ENCODE measurements at regions not wholly inside any gene's neighbourhood (a gene's known extent, or its start where the extent isn't known, plus 50 kb on each side); places are given as distances from the start of the nearest gene placed in this dataset.
A peak's percentile ranks its signal among the peaks of the same experiment; 100 is the strongest.

DNA sequence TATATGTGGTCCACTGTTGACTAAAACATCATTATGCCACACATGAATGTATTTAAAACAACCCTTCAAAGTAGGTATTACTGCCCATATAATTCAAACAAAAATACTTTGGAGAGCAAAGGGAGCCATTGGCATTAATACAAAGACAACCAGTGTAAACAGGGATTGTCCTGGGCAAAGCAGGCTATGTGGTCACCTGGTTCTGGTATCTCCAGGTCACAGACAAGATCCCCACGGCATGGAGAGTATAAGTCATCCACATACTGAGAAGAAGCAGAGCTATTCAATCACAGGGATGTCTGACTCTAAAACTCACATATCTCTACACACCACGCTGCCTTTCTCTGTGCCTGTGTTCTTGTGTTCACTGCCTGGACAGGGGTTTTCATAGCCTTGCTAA lies 81.4 kb upstream of the BZW1 start:
- no peaks in the 10 kb centered on the region for H3K9me3 ChIP-seq (ENCODE audit: control insufficient read depth in 4 of 4, low read length in 3 of 4)
- H3K27me3 ChIP-seq (ENCODE audit: control insufficient read depth in 4 of 4, insufficient read depth in 4 of 4, low read length in 3 of 4), result no peaks in the 10 kb centered on the region
- no peak overlapping the region for H3K9ac ChIP-seq (ENCODE audit: low read depth in 1 of 2, low read length in 2 of 2)
- DNase-seq (ENCODE audit: low spot score), result no peak
- no peak overlapping the region for H3K4me3 ChIP-seq (ENCODE audit: low read depth in 1 of 3, low read length in 3 of 3)
- TF ChIP-seq RXRA (IDR thresholded peaks at IDR 0.05) (peak in 1 of 2 donors; percentile 14), JUND (IDR thresholded peaks at IDR 0.05) (peak in 1 of 2 donors; percentile 51), NR2F2 (IDR thresholded peaks at IDR 0.05) (no peak), GABPA (IDR thresholded peaks at IDR 0.05 in 1 of 2, conservative IDR thresholded peaks at IDR 0.05 in 1 of 2) (no peak), HNF4A (conservative IDR thresholded peaks at IDR 0.05) (peak in 1 of 2 donors; percentile 15), YY1 (IDR thresholded peaks at IDR 0.05) (no peak), FOXA2 (IDR thresholded peaks at IDR 0.05) (peak; percentile 42)
- TF ChIP-seq, protein P1, sequence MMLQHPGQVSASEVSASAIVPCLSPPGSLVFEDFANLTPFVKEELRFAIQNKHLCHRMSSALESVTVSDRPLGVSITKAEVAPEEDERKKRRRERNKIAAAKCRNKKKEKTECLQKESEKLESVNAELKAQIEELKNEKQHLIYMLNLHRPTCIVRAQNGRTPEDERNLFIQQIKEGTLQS (IDR thresholded peaks at IDR 0.05), result no peak
- TF ChIP-seq, protein P2, sequence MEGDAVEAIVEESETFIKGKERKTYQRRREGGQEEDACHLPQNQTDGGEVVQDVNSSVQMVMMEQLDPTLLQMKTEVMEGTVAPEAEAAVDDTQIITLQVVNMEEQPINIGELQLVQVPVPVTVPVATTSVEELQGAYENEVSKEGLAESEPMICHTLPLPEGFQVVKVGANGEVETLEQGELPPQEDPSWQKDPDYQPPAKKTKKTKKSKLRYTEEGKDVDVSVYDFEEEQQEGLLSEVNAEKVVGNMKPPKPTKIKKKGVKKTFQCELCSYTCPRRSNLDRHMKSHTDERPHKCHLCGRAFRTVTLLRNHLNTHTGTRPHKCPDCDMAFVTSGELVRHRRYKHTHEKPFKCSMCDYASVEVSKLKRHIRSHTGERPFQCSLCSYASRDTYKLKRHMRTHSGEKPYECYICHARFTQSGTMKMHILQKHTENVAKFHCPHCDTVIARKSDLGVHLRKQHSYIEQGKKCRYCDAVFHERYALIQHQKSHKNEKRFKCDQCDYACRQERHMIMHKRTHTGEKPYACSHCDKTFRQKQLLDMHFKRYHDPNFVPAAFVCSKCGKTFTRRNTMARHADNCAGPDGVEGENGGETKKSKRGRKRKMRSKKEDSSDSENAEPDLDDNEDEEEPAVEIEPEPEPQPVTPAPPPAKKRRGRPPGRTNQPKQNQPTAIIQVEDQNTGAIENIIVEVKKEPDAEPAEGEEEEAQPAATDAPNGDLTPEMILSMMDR (IDR thresholded peaks at IDR 0.05; ENCODE audit: low read depth, low read length, missing input control), result no peak
- no peak overlapping the region for H3K27ac ChIP-seq (ENCODE audit: low read depth in 1 of 2, low read length in 2 of 2)
- WGBS, result 59% methylated on average over 2 of the region's 2 CpGs
- H3K36me3 ChIP-seq (ENCODE audit: control insufficient read depth in 4 of 4, insufficient read depth in 3 of 4, low read depth in 1 of 4, low read length in 3 of 4), result no peaks in the 10 kb centered on the region
- peaks cover 0 to 15% (median 8%) of the 10 kb centered on the region in 4 donors for H3K4me1 ChIP-seq (ENCODE audit: control insufficient read depth in 4 of 4, insufficient read depth in 4 of 4, low read length in 3 of 4)

DNA sequence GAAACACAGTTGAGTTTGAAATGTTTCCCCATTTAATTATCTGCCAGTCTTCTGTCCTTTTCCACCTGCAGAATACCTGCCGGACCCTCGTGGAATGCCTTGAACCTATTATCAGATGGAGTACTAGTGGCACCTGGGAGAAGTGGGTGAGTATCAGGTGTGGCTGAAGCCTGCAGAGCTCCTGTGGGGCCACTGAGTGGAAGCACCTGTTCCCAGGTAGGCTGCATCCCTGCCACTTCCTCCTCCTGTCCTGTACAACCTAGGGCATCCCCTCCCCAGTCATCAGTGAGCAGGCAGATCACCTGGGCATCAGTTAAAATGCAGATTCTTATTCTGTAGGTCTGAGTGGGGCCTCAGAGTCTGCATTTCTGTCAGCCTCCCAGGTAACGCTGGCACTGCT lies 80.8 kb upstream of the BZW1 start:
- H3K9ac ChIP-seq (ENCODE audit: low read depth in 1 of 2, low read length in 2 of 2), result no peak overlapping the region
- TF ChIP-seq RXRA (IDR thresholded peaks at IDR 0.05) (no peak), JUND (IDR thresholded peaks at IDR 0.05) (no peak), RAD21 (IDR thresholded peaks at IDR 0.05) (no peak), HNF4A (conservative IDR thresholded peaks at IDR 0.05) (no peak), HNF4G (IDR thresholded peaks at IDR 0.05) (no peak), SP1 (IDR thresholded peaks at IDR 0.05) (no peak), FOXA1 (IDR thresholded peaks at IDR 0.05) (no peak), TAF1 (conservative IDR thresholded peaks at IDR 0.05) (no peak)
- TF ChIP-seq, protein P3, sequence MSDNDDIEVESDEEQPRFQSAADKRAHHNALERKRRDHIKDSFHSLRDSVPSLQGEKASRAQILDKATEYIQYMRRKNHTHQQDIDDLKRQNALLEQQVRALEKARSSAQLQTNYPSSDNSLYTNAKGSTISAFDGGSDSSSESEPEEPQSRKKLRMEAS (IDR thresholded peaks at IDR 0.05), result no peak
- peaks cover 0 to 15% (median 8%) of the 10 kb centered on the region in 4 donors for H3K4me1 ChIP-seq (ENCODE audit: control insufficient read depth in 4 of 4, insufficient read depth in 4 of 4, low read length in 3 of 4)
- H3K27me3 ChIP-seq (ENCODE audit: control insufficient read depth in 4 of 4, insufficient read depth in 4 of 4, low read length in 3 of 4), result no peaks in the 10 kb centered on the region
- no peak overlapping the region for H3K27ac ChIP-seq (ENCODE audit: low read depth in 1 of 2, low read length in 2 of 2)
- no peaks in the 10 kb centered on the region for H3K36me3 ChIP-seq (ENCODE audit: control insufficient read depth in 4 of 4, insufficient read depth in 3 of 4, low read depth in 1 of 4, low read length in 3 of 4)
- H3K9me3 ChIP-seq (ENCODE audit: control insufficient read depth in 4 of 4, low read length in 3 of 4), result no peaks in the 10 kb centered on the region
- no peak for DNase-seq (ENCODE audit: low spot score)
- H3K4me3 ChIP-seq (ENCODE audit: low read depth in 1 of 3, low read length in 3 of 3), result no peak overlapping the region
- WGBS, result 95% methylated on average over 3 of the region's 3 CpGs

DNA sequence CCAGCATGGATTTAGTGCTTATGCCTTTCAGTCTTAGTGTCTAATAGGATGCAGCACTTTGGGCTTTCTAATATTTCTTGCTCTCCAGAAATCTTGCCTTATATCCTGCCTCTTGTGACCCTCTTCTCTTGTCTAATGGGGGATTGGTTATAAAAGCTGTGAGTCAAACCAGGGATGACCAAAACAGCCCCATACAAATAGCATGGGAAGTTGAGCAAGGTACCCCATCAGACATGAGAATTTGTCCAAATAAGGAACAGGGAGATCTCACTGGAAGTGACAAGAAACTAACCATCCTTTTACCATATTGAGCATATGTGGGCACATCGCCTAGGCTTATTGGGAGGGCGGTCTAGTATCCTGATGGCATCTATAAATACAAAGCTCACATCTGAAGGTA lies 78.8 kb upstream of the BZW1 start:
- H3K27me3 ChIP-seq (ENCODE audit: control insufficient read depth in 4 of 4, insufficient read depth in 4 of 4, low read length in 3 of 4), result no peaks in the 10 kb centered on the region
- DNase-seq (ENCODE audit: low spot score), result no peak
- no peaks in the 10 kb centered on the region for H3K36me3 ChIP-seq (ENCODE audit: control insufficient read depth in 4 of 4, insufficient read depth in 3 of 4, low read depth in 1 of 4, low read length in 3 of 4)
- no peak overlapping the region for H3K4me3 ChIP-seq (ENCODE audit: low read depth in 1 of 3, low read length in 3 of 3)
- no peak overlapping the region for H3K27ac ChIP-seq (ENCODE audit: low read depth in 1 of 2, low read length in 2 of 2)
- peaks cover 0 to 15% (median 8%) of the 10 kb centered on the region in 4 donors for H3K4me1 ChIP-seq (ENCODE audit: control insufficient read depth in 4 of 4, insufficient read depth in 4 of 4, low read length in 3 of 4)
- WGBS, result 98% methylated on average over 2 of the region's 2 CpGs
- H3K9ac ChIP-seq (ENCODE audit: low read depth in 1 of 2, low read length in 2 of 2), result no peak overlapping the region
- H3K9me3 ChIP-seq (ENCODE audit: control insufficient read depth in 4 of 4, low read length in 3 of 4), result no peaks in the 10 kb centered on the region
- TF ChIP-seq FOXA1 (IDR thresholded peaks at IDR 0.05) (no peak), HNF4A (conservative IDR thresholded peaks at IDR 0.05) (no peak), NR2F2 (IDR thresholded peaks at IDR 0.05) (no peak), SP1 (IDR thresholded peaks at IDR 0.05) (no peak), HNF4G (IDR thresholded peaks at IDR 0.05) (no peak), RAD21 (IDR thresholded peaks at IDR 0.05) (no peak), GABPA (IDR thresholded peaks at IDR 0.05 in 1 of 2, conservative IDR thresholded peaks at IDR 0.05 in 1 of 2) (no peak), FOXA2 (IDR thresholded peaks at IDR 0.05) (no peak), RXRA (IDR thresholded peaks at IDR 0.05) (no peak)
- TF ChIP-seq, protein P3 (IDR thresholded peaks at IDR 0.05), result no peak
- TF ChIP-seq, protein P4, sequence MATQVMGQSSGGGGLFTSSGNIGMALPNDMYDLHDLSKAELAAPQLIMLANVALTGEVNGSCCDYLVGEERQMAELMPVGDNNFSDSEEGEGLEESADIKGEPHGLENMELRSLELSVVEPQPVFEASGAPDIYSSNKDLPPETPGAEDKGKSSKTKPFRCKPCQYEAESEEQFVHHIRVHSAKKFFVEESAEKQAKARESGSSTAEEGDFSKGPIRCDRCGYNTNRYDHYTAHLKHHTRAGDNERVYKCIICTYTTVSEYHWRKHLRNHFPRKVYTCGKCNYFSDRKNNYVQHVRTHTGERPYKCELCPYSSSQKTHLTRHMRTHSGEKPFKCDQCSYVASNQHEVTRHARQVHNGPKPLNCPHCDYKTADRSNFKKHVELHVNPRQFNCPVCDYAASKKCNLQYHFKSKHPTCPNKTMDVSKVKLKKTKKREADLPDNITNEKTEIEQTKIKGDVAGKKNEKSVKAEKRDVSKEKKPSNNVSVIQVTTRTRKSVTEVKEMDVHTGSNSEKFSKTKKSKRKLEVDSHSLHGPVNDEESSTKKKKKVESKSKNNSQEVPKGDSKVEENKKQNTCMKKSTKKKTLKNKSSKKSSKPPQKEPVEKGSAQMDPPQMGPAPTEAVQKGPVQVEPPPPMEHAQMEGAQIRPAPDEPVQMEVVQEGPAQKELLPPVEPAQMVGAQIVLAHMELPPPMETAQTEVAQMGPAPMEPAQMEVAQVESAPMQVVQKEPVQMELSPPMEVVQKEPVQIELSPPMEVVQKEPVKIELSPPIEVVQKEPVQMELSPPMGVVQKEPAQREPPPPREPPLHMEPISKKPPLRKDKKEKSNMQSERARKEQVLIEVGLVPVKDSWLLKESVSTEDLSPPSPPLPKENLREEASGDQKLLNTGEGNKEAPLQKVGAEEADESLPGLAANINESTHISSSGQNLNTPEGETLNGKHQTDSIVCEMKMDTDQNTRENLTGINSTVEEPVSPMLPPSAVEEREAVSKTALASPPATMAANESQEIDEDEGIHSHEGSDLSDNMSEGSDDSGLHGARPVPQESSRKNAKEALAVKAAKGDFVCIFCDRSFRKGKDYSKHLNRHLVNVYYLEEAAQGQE (IDR thresholded peaks at IDR 0.05), result no peak
- TF ChIP-seq, protein P2 (IDR thresholded peaks at IDR 0.05; ENCODE audit: low read depth, low read length, missing input control), result no peak
- TF ChIP-seq, protein P5, sequence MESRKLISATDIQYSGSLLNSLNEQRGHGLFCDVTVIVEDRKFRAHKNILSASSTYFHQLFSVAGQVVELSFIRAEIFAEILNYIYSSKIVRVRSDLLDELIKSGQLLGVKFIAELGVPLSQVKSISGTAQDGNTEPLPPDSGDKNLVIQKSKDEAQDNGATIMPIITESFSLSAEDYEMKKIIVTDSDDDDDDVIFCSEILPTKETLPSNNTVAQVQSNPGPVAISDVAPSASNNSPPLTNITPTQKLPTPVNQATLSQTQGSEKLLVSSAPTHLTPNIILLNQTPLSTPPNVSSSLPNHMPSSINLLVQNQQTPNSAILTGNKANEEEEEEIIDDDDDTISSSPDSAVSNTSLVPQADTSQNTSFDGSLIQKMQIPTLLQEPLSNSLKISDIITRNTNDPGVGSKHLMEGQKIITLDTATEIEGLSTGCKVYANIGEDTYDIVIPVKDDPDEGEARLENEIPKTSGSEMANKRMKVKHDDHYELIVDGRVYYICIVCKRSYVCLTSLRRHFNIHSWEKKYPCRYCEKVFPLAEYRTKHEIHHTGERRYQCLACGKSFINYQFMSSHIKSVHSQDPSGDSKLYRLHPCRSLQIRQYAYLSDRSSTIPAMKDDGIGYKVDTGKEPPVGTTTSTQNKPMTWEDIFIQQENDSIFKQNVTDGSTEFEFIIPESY (IDR thresholded peaks at IDR 0.05), result no peak

Measured in liver (tissue), 8 donors.